ENCODE measurements at regions not wholly inside any gene's neighbourhood (a gene's known extent, or its start where the extent isn't known, plus 50 kb on each side); places are given as distances from the start of the nearest gene placed in this dataset.

DNA sequence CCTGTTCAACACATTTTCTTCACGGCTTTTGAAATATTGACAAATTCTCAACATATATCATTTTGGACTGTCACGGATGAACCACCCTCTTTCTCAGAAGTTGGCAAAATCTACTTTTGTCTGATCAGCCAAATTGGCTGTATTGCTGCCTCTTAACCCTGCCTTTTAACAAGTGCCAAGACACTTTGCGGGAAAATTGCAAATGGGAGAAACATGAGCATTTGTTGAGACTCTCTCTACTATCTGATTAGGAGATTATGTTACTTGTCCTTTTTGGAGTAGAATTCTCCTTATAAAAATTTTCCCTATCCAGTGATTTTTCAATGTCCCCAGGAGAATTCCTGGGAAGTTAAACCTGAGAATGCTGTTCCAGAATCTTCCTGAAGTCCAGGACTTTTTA is 256.2 kb upstream of the ZSWIM2 start:
- Histone ChIP-seq H3K23ac (ENCODE audit: low read depth, low read length) (no peak overlapping the region), H3K4me2 (ENCODE audit: low read depth, low read length) (no peak overlapping the region), H4K91ac (ENCODE audit: insufficient read depth, low read depth, low read length) (no peak overlapping the region), H3K4ac (ENCODE audit: low read depth, low read length) (no peak overlapping the region), H2BK5ac (ENCODE audit: low read depth, low read length, poor library complexity, severe bottlenecking) (no peak overlapping the region), H2AFZ (replicated peaks; ENCODE audit: low read length, poor library complexity) (no peak overlapping the region), H4K8ac (ENCODE audit: low read depth in 2 of 2, low read length in 2 of 2) (no peak overlapping the region), H2BK20ac (ENCODE audit: low read depth, low read length) (no peak overlapping the region), H3K9me1 (ENCODE audit: insufficient read depth, low read length) (no peaks in the 10 kb centered on the region), H2AK5ac (ENCODE audit: low read depth, low read length) (no peak overlapping the region), H3K4me1 (ENCODE audit: control insufficient read depth, insufficient read depth, low read length) (no peaks in the 10 kb centered on the region), H4K5ac (ENCODE audit: low read depth, low read length) (no peak overlapping the region), H2AK9ac (replicated peaks; ENCODE audit: low read depth, low read length, poor library complexity) (no peak overlapping the region), H3K79me1 (ENCODE audit: low read depth in 1 of 2, low read length in 2 of 2) (no peaks in the 10 kb centered on the region), H3K9ac (ENCODE audit: low read depth, low read length) (no peak overlapping the region), H3K56ac (ENCODE audit: extremely low read depth, insufficient read depth, low read length) (no peak overlapping the region), H3K9me3 (ENCODE audit: control insufficient read depth, insufficient read depth, low read length) (no peaks in the 10 kb centered on the region), H3K27me3 (ENCODE audit: control insufficient read depth, insufficient read depth, low read length) (no peaks in the 10 kb centered on the region), H3K4me3 (ENCODE audit: insufficient read depth, low read depth, low read length) (no peak overlapping the region), H4K20me1 (ENCODE audit: insufficient read depth, low read length) (no peaks in the 10 kb centered on the region), H3K36me3 (ENCODE audit: control insufficient read depth, insufficient read depth, low read length) (no peaks in the 10 kb centered on the region), H2BK120ac (ENCODE audit: low read depth, low read length) (no peak overlapping the region), H3K27ac (ENCODE audit: insufficient read depth, low read length) (no peak overlapping the region), H3K18ac (ENCODE audit: low read depth, low read length) (no peak overlapping the region), H2BK15ac (ENCODE audit: low read depth, low read length) (no peak overlapping the region), H3K14ac (replicated peaks; ENCODE audit: low read depth, low read length) (no peak overlapping the region)
- ChIA-PET POLR2A (ENCODE audit: unreplicated experiment) (no interaction called here), CTCF (no interaction called here)
- intact Hi-C loops (cut with micrococcal nuclease): no loop called here
- in situ Hi-C loops (cut with MboI; ENCODE audit: low sequenced_read_pairs): no loop called here
- WGBS, 2 experiments (ENCODE audit: extremely low coverage in 2 of 2, insufficient read length in 1 of 2): no CpG with 5 or more reads among the region's 3 CpGs
- DNase-seq (no peak), ATAC-seq (ENCODE audit: low read depth) (no peak)
- TF ChIP-seq, protein P1, sequence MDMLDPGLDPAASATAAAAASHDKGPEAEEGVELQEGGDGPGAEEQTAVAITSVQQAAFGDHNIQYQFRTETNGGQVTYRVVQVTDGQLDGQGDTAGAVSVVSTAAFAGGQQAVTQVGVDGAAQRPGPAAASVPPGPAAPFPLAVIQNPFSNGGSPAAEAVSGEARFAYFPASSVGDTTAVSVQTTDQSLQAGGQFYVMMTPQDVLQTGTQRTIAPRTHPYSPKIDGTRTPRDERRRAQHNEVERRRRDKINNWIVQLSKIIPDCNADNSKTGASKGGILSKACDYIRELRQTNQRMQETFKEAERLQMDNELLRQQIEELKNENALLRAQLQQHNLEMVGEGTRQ (IDR thresholded peaks at IDR 0.05; ENCODE audit: low read depth, low read length): no peak
- TF ChIP-seq BHLHE40 (IDR thresholded peaks at IDR 0.05; ENCODE audit: low read depth, low read length) (no peak), RAD21 (IDR thresholded peaks at IDR 0.05; ENCODE audit: low read length) (no peak), CHD1 (IDR thresholded peaks at IDR 0.05; ENCODE audit: low read depth, low read length) (no peak), RFX5 (IDR thresholded peaks at IDR 0.05; ENCODE audit: low read depth, low read length) (no peak), MXI1 (IDR thresholded peaks at IDR 0.05; ENCODE audit: borderline replicate concordance, low read depth, low read length) (no peak), SMC3 (IDR thresholded peaks at IDR 0.05; ENCODE audit: low read depth, low read length) (no peak), CTCF (conservative IDR thresholded peaks at IDR 0.05; ENCODE audit: low read depth, low read length) (no peak), ELK1 (IDR thresholded peaks at IDR 0.05; ENCODE audit: borderline replicate concordance, low read depth, low read length) (no peak), MAFK (IDR thresholded peaks at IDR 0.05; ENCODE audit: low read depth, low read length) (no peak)
- dilution Hi-C loops (cut with HindIII; ENCODE audit: low sequenced_read_pairs, unreplicated experiment): no loop called here
- no TSS peak for BruUV-seq (replicated peaks)
